ENCODE measurements at regions not wholly inside any gene's neighbourhood (a gene's known extent, or its start where the extent isn't known, plus 50 kb on each side); places are given as distances from the start of the nearest gene placed in this dataset.
A peak's percentile ranks its signal among the peaks of the same experiment; 100 is the strongest.

DNA sequence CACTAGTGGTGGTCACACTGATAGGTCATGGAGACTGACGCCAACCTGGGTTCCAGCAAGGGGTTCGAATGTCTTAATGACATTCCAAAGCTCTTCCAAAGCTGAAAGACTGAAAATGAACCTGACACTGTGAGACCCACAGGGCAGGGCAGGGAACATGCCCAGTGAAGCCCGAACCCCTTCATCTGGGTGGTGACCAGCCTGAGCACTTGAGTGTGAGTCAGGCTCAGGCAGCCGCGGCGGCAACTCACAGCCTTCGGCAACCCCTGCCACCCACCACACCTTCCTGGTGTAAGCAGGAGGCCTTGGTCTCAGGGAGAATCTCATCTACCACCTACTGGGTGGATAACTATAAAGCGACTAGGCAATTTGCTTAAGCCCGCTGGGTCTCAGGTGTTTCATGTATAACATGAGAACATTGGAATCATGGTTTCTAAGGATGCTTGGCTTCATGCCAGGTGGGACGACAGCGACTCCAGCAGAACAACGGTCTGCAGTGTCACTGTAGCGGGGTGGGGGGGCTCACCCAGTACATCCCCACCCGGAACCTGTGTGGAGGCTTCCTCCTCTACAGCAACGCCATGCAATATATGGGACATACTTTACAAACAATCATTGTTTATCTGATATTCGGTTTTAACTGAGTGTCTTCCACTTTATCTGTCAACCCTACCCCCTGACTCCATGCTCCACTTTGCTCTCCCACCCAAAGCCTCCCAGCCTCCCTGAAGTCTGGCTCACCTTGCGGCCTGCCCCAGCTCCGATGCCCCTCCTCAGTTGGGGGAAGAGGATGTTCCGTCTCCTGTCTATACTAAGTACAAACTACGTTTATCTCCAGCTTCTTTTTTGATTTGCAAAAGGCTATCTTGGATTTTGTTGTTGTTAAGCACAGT lies 125.0 kb upstream of the MEF2A start:
- peak; percentile 6 for DNase-seq (ENCODE audit: low spot score)

DNA sequence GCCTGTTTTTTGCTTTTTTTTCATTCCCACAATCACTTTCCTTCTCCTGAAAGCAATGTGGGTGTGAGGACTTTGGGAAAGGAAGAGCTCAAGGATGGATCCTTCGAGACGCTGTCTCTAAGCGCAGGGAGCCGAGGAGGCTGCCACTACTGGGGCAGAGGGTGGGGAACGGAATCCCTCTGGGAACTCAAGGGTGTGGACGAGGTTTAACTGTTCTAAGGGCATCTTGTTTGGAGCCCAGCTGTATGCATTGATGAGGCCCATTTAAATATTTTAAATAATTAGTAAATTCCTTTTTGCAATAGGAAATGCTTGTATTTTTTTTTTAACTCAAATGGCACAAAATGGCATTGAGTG lies 124.4 kb upstream of the MEF2A start:
- no peak for TF ChIP-seq CTCF (IDR thresholded peaks at IDR 0.05; ENCODE audit: extremely low read depth, missing control alignments)
- DNase-seq (ENCODE audit: low spot score) = peak; percentile 5

More for the DNA sequence above, 125.0 kb upstream of the MEF2A start:
- TF ChIP-seq CTCF (IDR thresholded peaks at IDR 0.05; ENCODE audit: extremely low read depth, missing control alignments) = no peak

DNA sequence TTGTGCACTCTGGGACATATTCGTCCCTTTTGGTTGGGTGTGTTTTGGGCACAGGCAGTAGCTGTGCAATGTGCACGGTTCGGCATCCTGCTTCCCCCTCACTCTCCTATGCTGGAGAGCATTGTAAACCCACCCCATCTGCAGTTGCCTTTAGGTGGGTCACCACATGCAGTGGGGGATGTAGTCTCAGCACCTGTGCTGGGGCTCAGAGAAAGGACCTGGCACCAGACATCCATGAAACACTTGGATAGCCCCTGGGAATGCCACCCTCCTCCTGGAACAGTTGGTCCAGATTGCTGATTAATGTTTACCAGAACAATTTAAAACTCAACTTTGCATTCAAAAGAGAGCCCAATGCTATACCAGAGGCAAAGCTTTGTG lies 123.9 kb upstream of the MEF2A start:
- peak; percentile 2 for DNase-seq (ENCODE audit: low spot score)
- no peak for TF ChIP-seq CTCF (IDR thresholded peaks at IDR 0.05; ENCODE audit: extremely low read depth, missing control alignments)

GRCh38 chr15:99442252-99442897 lies 123.4 kb upstream of the MEF2A start:
- peak; percentile 6 for DNase-seq (ENCODE audit: low spot score)
- TF ChIP-seq CTCF (IDR thresholded peaks at IDR 0.05; ENCODE audit: extremely low read depth, missing control alignments) = no peak

GRCh38 chr15:99443056-99443756 lies 122.6 kb upstream of the MEF2A start:
- TF ChIP-seq CTCF (IDR thresholded peaks at IDR 0.05; ENCODE audit: extremely low read depth, missing control alignments) = no peak
- peak; percentile 16 for DNase-seq (ENCODE audit: low spot score)

GRCh38 chr15:99443768-99444446 lies 121.9 kb upstream of the MEF2A start:
- peak; percentile 18 for DNase-seq (ENCODE audit: low spot score)
- no peak for TF ChIP-seq CTCF (IDR thresholded peaks at IDR 0.05; ENCODE audit: extremely low read depth, missing control alignments)
